Tibial nerve (tissue), 4 donors: ENCODE measurements at regions not wholly inside any gene's neighbourhood (a gene's known extent, or its start where the extent isn't known, plus 50 kb on each side); places are given as distances from the start of the nearest gene placed in this dataset.

ENCODE experiments used
- EP300 ChIP-seq, 2 donors: sonication (generic); formaldehyde crosslinking; IDR thresholded peaks; one replicate each; pipeline ENCODE4 v1.6.1; 2017; ENCODE audit warnings: antibody characterized with exemption in 2 of 2, mild to moderate bottlenecking in 1 of 2
- POLR2A ChIP-seq, 2 donors: fragments of 450-650 bp; IDR thresholded peaks; one replicate each; pipeline ENCODE4 v1.6.1; 2017; ENCODE audit warnings: antibody characterized with exemption in 2 of 2, mild to moderate bottlenecking in 2 of 2, moderate library complexity in 2 of 2
- TF ChIP-seq, protein P1 (sequence below), 5 experiments: fragments of 200-600 bp in 3 of 5; fragments of 450-650 bp in 2 of 5; sonication (generic) in 3 of 5; IDR thresholded peaks; one replicate each; pipeline ENCODE4 v1.5.1; 2016 to 2019; ENCODE audit warnings: antibody characterized with exemption in 5 of 5, mild to moderate bottlenecking in 3 of 5, moderate library complexity in 2 of 5

DNA sequence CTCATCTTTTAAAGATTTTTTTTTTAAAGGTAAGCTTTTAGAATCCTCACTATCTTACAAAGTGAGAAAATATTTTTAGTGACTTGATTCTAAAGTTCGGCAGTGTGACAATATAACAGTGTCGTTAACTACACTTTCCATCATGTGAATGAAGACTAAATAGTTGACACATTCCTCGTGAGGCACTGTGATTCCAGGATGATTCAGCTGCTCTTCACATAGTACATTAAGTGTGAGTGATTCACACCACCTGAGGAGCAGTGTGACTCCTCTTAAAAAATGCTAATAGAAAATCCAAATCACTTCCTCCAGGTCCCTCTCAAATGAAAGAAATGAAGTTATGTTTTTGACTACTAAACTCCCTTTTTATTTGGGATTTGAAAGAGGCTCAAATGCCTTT lies 589.5 kb downstream of the GABRG2 start:
- TF ChIP-seq, protein P1, sequence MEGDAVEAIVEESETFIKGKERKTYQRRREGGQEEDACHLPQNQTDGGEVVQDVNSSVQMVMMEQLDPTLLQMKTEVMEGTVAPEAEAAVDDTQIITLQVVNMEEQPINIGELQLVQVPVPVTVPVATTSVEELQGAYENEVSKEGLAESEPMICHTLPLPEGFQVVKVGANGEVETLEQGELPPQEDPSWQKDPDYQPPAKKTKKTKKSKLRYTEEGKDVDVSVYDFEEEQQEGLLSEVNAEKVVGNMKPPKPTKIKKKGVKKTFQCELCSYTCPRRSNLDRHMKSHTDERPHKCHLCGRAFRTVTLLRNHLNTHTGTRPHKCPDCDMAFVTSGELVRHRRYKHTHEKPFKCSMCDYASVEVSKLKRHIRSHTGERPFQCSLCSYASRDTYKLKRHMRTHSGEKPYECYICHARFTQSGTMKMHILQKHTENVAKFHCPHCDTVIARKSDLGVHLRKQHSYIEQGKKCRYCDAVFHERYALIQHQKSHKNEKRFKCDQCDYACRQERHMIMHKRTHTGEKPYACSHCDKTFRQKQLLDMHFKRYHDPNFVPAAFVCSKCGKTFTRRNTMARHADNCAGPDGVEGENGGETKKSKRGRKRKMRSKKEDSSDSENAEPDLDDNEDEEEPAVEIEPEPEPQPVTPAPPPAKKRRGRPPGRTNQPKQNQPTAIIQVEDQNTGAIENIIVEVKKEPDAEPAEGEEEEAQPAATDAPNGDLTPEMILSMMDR (IDR thresholded peaks at IDR 0.05), result no peak
- TF ChIP-seq POLR2A (IDR thresholded peaks at IDR 0.05) (no peak), EP300 (IDR thresholded peaks at IDR 0.05) (no peak)
